HG03571 (cell line): ENCODE measurements at regions not wholly inside any gene's neighbourhood (a gene's known extent, or its start where the extent isn't known, plus 50 kb on each side); places are given as distances from the start of the nearest gene placed in this dataset.

Source experiments
- ATAC-seq: cut with Tn5 transposase; IDR thresholded peaks from one replicate; pipeline ENCODE4 v1.9.1; 2021; ENCODE audit not compliant: unreplicated experiment

- ATAC-seq: no peak
Measured at GRCh38 chr6:170100046-170100445, 190.8 kb downstream of the DLL1 start.

- no peak for ATAC-seq
Measured at GRCh38 chr6:170099387-170099786, 191.5 kb downstream of the DLL1 start.

GRCh38 chr6:170098428-170099170, 192.3 kb downstream of the DLL1 start:
- ATAC-seq: no peak

GRCh38 chr6:170097505-170098427, 193.1 kb downstream of the DLL1 start:
- ATAC-seq: no peak

DNA sequence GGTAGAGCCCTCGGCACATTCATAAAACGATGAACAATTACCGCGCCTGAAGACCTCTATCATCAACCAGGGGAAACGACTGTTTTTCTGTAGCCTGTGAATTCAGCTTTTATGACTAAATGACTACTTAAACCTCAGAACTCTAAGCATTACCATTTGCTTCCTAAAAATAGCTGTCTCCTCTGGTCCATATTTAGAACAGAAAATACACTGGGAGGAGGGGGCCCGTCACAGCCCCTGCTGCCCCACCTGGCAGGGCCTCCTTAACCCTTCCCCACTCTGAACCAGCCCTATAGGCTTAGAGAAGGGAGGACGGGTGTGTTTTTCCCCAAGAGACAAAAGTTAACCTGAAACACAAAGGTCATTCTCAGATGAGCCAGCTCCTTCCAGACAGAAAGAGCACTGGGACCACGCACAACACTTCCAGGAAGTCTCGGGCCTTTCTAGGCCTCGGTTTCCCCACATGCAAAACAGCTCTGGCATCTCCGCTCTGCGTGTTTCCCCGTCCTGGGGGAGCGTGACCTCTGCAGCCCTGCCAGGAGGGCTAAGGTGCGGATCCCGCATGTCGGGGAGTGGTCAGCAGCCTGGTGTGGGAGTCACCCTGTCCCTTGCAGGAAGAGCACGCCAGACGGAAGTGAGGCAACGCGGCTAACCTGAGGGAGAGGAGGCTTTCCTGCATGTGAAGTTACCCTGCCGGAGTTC, 193.9 kb downstream of the DLL1 start:
- ATAC-seq: no peak

GRCh38 chr6:170096191-170096802, 194.6 kb downstream of the DLL1 start:
- ATAC-seq: no peak

DNA sequence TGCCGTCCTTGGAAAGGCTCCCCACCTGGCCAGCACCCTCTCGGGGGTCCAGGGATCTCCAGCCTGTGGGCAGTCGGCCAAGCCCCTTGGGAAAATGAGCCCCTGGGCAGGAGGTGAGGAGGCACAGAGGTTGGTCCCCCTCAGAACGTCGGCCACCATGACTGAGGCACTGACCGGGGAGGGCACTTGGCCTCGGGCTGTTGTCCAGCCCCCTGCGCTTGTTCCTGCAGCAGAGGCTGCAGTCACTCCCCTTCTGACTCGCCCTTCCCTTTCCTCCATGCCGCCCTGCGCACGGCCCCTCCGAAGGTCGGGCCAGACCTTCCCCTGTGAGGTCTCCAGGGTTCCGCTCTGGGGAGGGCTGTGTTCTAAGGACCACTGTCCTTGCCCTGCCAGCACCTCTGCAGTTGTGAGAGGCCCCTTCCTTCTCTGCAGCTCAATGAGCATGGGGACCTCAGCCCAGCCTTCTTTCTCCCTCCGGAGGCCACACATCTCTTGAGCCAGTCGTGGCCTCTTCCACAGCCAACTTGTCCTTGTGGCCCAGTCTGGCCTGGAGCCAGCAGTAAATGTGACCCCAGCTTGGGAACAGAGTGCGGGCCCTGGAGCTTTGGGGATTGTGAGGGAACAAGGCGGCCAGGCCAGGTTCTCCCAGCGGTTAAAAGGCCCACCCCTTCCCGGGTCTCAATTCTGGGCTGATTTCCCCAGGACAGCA, 195.5 kb downstream of the DLL1 start:
- ATAC-seq: no peak

GRCh38 chr6:170094686-170095272, 196.1 kb downstream of the DLL1 start:
- ATAC-seq: no peak

- no peak for ATAC-seq
Measured at GRCh38 chr6:170093658-170094596, 197.0 kb downstream of the DLL1 start.

GRCh38 chr6:170093276-170093657, 197.6 kb downstream of the DLL1 start:
- no peak for ATAC-seq

- ATAC-seq: no peak
Measured at GRCh38 chr6:170092826-170093225, 198.1 kb downstream of the DLL1 start.

DNA sequence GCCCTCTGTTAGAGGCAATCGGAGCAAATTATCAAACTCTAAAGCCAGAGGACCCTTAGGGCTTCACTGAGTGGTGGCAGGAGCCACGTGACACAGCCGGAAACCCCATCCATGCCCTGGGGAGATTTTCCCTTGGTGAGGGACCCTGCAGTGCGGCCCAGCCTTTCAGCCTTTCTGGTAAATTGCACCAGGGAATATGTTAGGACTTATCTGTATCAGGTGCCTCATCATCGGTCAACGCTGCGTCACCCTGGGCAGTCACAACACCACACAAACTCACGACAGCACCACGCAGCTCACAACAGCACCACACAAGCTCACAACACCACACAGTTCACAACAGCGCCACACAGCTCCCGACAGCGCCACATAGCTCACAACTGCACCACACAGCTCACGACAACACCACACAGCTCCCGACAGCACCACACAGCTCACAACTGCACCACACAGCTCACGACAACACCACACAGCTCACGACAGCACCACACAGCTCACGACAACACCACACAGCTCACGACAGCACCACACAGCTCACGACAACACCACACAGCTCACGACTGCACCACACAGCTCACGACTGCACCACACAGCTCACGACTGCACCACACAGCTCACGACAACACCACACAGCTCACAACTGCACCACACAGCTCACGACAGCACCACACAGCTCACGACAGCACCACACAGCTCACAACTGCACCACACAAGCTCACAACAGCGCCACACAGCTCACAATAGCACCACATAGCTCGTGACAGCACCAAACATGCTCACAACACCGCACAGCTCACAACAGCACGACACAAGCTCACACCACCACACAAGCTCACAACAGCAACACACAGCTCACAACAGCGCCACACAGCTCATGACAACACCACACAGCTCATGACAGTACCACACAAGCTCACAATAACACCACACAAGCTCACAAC, 199.0 kb downstream of the DLL1 start:
- no peak for ATAC-seq

- no peak for ATAC-seq
Measured at GRCh38 chr6:170091000-170091638, 199.8 kb downstream of the DLL1 start.

DNA sequence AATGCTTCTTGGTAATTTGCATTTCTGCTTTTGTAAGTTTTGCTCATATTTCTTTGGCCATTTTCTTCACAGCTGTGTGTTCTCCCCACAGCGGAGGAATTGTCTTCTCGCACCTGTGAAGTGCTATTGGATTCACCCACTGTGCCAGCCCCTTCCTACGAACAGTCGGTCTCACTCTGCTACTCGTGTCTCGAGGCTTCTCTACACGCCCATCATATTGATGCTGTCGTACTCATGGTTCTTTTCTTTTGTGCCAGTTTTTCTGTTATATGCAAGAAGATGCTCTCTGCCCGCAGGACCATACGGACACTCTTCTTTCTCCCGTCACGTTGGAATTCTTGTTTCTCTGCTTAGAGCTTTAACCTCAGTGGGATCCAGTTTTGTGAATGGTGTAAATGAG, 200.3 kb downstream of the DLL1 start:
- ATAC-seq: no peak

DNA sequence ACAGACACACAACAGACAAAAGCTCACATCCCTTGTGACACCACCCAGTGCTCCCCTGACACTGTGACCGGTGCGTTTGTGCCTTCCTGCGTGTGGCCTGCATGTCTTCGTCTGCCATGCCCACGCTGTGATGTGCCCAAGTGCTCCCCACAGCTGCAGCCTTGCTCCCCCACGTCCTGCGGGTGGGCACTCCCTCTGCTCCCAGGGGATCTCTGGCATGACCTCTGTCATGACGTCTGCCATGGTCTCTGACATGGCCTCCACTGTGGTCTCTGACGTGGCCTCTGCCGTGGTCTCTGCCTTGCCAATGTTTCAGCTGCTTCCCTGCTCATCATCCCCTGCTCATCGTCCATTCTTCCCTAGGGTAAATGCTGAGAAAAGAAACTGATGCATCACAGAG, 200.9 kb downstream of the DLL1 start:
- peak; percentile 11 for ATAC-seq

GRCh38 chr6:170088582-170088955, 202.3 kb downstream of the DLL1 start:
- ATAC-seq: peak; percentile 2

DNA sequence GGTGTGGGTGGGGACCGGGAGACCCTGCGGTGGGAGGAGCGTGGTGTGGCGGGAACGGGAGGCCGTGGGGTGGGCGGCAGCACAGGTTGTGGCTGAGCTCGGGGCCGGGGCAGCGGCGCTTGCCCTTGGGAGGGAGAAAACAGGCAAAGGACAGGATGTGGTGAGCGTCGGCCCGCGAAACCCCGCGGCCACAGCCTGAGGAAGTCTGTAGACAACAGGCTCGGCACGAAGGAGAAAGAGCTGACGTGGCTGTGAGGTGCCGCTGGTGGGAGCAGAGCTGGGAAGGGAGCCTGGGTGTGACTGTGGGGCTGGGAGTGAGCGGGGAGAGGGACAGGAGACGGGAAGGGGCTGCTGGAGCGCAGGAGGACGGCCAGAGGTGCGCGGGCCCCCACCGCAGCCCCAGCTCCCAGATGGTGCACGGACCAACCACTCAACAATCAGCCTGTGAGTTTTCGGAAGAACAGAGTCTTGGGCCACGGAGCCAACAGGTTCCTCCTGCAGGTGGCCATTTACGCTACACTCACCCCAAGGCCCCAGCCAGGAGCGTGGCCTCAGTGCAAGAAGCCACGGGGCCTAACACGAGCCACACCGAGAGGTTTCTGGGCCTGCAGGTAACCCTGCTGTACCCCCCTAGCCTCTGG, 202.8 kb downstream of the DLL1 start:
- ATAC-seq: peak; percentile 71
